ENCODE measurements at regions not wholly inside any gene's neighbourhood (a gene's known extent, or its start where the extent isn't known, plus 50 kb on each side); places are given as distances from the start of the nearest gene placed in this dataset.

DNA sequence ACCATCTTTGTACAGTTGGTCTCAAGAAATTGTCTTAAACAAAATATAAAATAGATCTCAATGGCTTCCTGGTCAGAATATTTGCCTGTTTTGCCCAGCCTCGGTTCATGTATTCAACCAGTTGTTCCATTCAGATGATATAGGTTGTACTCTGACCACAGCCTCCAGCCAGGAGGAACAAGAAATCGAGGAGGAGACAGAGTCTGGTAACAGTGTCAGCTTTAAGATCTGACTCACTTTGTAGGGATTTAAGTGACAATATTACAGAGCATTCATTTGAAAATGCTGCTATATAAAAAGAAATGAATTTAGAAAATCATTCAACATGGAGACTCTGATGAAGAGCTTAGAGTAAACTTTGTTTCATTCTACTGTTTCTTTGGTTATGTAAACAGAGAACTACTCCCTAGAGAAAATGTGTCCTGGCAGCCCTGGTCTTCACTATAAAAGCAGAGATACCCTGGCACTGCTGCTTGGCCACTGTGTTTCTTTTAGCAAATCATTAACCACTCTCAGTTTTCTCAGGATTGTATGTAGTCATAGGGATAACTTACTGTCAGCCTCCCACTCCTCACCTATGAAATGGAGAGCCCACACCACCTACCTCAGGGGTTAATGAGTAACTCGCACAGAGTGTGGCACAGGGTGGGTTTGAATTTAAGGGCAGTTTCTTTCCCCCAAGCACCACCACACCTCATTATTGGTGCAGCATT lies 53.5 kb downstream of the PAGE2 start:
- TF ChIP-seq, protein P1, sequence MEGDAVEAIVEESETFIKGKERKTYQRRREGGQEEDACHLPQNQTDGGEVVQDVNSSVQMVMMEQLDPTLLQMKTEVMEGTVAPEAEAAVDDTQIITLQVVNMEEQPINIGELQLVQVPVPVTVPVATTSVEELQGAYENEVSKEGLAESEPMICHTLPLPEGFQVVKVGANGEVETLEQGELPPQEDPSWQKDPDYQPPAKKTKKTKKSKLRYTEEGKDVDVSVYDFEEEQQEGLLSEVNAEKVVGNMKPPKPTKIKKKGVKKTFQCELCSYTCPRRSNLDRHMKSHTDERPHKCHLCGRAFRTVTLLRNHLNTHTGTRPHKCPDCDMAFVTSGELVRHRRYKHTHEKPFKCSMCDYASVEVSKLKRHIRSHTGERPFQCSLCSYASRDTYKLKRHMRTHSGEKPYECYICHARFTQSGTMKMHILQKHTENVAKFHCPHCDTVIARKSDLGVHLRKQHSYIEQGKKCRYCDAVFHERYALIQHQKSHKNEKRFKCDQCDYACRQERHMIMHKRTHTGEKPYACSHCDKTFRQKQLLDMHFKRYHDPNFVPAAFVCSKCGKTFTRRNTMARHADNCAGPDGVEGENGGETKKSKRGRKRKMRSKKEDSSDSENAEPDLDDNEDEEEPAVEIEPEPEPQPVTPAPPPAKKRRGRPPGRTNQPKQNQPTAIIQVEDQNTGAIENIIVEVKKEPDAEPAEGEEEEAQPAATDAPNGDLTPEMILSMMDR (IDR thresholded peaks at IDR 0.05; ENCODE audit: borderline replicate concordance, control extremely low read depth, extremely low read depth, insufficient read depth, missing control alignments) = no peak
- DNase-seq (ENCODE audit: low spot score) = no peak
- in situ Hi-C loops (cut with MboI; ENCODE audit: low sequenced_read_pairs, unreplicated experiment) = no loop called here

DNA sequence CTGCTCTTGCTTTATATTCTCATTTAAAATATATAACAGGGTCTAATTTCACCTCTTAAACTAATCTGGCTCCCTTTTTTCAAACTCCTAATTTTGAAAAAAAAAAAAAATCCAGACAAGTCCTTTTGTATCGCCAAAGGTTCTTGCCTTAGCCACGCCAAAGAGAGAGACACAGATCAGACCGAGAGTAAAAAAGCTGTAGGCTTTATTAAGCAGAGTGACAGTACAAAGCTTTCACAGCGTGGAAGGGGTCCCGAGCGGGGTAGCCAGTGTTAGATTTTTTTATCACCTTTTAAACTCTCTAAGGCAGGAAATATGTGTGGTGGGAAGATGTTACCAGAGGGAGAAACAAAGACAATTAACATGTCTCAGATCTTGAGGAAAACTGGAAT lies 54.1 kb downstream of the PAGE2 start:
- DNase-seq (ENCODE audit: low spot score) = no peak
- in situ Hi-C loops (cut with MboI; ENCODE audit: low sequenced_read_pairs, unreplicated experiment) = no loop called here
- TF ChIP-seq, protein P1 (IDR thresholded peaks at IDR 0.05; ENCODE audit: borderline replicate concordance, control extremely low read depth, extremely low read depth, insufficient read depth, missing control alignments) = no peak

DNA sequence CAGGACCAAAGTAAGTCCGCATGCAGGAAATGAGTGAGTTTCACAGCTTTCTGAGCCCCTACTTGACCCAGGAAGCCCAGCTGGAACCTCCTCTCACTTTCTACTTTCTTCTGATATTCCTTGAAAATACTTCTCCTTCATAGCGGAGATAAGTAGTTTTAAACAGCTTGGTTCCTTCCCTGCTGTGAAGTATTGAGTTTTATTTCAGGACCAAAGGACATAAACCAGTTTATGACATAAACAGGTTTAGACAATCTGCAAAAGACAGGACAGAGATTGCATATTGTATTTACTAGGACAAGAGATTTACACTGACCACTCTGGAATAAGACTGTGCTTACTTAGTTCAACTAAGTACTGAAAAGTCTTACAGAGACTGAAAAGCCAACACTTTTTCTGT lies 54.8 kb downstream of the PAGE2 start:
- no peak for DNase-seq (ENCODE audit: low spot score)
- in situ Hi-C loops (cut with MboI; ENCODE audit: low sequenced_read_pairs, unreplicated experiment) = no loop called here
- TF ChIP-seq, protein P1 (IDR thresholded peaks at IDR 0.05; ENCODE audit: borderline replicate concordance, control extremely low read depth, extremely low read depth, insufficient read depth, missing control alignments) = no peak

DNA sequence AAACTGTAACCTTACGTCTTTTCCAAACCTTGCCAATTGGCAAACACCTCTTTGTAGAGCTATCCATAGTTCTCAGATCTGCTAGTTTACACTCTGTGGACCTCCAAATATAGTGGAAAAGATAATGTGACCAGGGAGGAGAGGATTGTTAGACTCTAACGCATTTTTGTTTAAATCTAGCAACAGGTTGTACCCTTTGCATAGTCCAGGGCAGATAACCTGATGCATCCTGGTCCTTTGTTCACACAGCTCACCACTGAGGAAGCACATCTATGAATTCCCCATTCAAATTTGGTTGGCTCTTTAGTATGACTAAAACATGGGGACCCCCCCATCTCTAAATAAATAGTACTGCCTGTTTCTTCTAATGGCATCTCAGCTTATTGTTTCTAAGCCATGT lies 55.9 kb downstream of the PAGE2 start:
- TF ChIP-seq, protein P1 (IDR thresholded peaks at IDR 0.05; ENCODE audit: borderline replicate concordance, control extremely low read depth, extremely low read depth, insufficient read depth, missing control alignments) = no peak
- in situ Hi-C loops (cut with MboI; ENCODE audit: low sequenced_read_pairs, unreplicated experiment) = no loop called here
- DNase-seq (ENCODE audit: low spot score) = no peak

DNA sequence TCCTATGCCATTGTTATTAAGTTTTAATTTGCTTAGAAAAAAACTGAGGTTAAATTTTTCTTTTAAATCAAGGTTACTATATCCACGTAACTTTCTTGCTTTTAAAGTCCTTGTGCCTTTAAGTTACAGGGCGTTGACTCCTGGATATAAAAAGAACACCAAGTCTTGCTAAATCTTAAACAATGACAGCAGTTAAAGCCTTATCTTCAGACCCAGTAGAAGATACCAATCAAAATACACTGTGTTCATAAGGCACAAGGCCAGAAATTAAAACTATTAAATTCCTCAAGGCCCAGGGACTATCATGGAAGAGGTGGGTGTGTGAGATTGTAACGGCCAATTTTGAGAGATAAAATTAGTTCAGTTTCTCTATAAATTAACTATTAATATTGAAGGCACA lies 60.4 kb downstream of the PAGE2 start:
- in situ Hi-C loops (cut with MboI; ENCODE audit: low sequenced_read_pairs, unreplicated experiment) = no loop called here
- no peak for DNase-seq (ENCODE audit: low spot score)

DNA sequence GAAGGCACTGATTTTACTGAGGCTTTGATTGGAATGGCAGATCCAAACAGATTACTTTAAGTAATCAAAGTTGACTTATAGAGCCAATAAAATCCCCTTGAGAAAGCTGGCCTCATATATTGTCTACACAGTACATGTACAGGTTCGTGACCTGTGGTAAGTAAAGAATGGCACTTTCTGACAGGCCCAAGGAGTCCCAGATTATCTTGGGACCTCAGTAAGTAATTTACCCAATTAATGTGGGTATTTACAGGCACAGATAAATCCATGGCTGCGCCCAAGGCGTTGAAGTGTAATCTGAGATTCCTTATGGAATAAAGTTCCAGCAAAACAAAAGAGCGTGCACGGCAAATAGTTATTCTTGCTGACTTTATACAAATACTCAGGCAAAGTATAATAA lies 62.4 kb downstream of the PAGE2 start:
- in situ Hi-C loops (cut with MboI; ENCODE audit: low sequenced_read_pairs, unreplicated experiment) = no loop called here
- no peak for DNase-seq (ENCODE audit: low spot score)
- TF ChIP-seq, protein P1 (IDR thresholded peaks at IDR 0.05; ENCODE audit: borderline replicate concordance, control extremely low read depth, extremely low read depth, insufficient read depth, missing control alignments) = no peak

More for the DNA sequence above, 60.4 kb downstream of the PAGE2 start:
- TF ChIP-seq, protein P1 (IDR thresholded peaks at IDR 0.05; ENCODE audit: borderline replicate concordance, control extremely low read depth, extremely low read depth, insufficient read depth, missing control alignments) = no peak

All from GM13976 (cell line).